DOHH2 (cell line): ENCODE measurements at regions not wholly inside any gene's neighbourhood (a gene's known extent, or its start where the extent isn't known, plus 50 kb on each side); places are given as distances from the start of the nearest gene placed in this dataset.

ENCODE experiments used
- CTCF ChIP-seq: fragments of 200-600 bp; sonication (generic); IDR thresholded peaks from one replicate; pipeline ENCODE4 v1.5.1; 2014; ENCODE audit warnings: antibody characterized with exemption, mild to moderate bottlenecking, low read depth, low read length; ENCODE audit not compliant: poor library complexity, severe bottlenecking
- EZH2phosphoT487 ChIP-seq: fragments of 200-600 bp; sonication (generic); IDR thresholded peaks from 2 replicates; pipeline ENCODE4 v1.6.1; 2017; ENCODE audit warnings: borderline replicate concordance, mild to moderate bottlenecking, antibody characterized with exemption, low read length, moderate library complexity, mixed read lengths

GRCh38 chr16:13638218-13638617 is 281.7 kb upstream of the ERCC4 start:
- TF ChIP-seq CTCF: no peak
- TF ChIP-seq EZH2phosphoT487: no peak
